Stimulated activated naive CD8-positive, alpha-beta T cell treated with anti-CD3 and anti-CD28 coated beads, Interleukin-15, Interleukin-2, amounts not matched to agents 100 U/mL and 50 U/mL, for 24 hours (primary cell): ENCODE measurements at regions not wholly inside any gene's neighbourhood (a gene's known extent, or its start where the extent isn't known, plus 50 kb on each side); places are given as distances from the start of the nearest gene placed in this dataset.
"Not testable (repeated sequence)": the region's sequence is repeated elsewhere in the genome, so short reads cannot be mapped to it uniquely, and the experiment has no call there.

Experiments used
- ATAC-seq: fragments of 150-1000 bp; cut with Tn5 transposase; one replicate; pipeline ENCODE4 v1.10.0; 2021
- DNase-seq: peaks from one replicate; pipeline ENCODE4 v3.0.0; 2021

GRCh38 chr4:159410076-159410777 is 307.3 kb downstream of the RAPGEF2 start:
- no peak for ATAC-seq
- DNase-seq, result no peak

GRCh38 chr4:159410891-159411290 is 308.0 kb downstream of the RAPGEF2 start:
- ATAC-seq (no peak), DNase-seq (no peak)

- ATAC-seq, result no peak
Measured at GRCh38 chr4:159413306-159413943, 310.5 kb downstream of the RAPGEF2 start.

GRCh38 chr4:159414305-159414704 is 311.4 kb downstream of the RAPGEF2 start:
- ATAC-seq (no peak), DNase-seq (no peak)

More at GRCh38 chr4:159413306-159413943, 310.5 kb downstream of the RAPGEF2 start:
- no peak for DNase-seq

- DNase-seq (no peak), ATAC-seq (no peak)
Measured at GRCh38 chr4:159416073-159416472, 313.2 kb downstream of the RAPGEF2 start.

GRCh38 chr4:159416996-159417395 is 314.1 kb downstream of the RAPGEF2 start:
- DNase-seq (no peak), ATAC-seq (no peak)

- DNase-seq (no peak), ATAC-seq (no peak)
Measured at GRCh38 chr4:159420162-159421057, 317.5 kb downstream of the RAPGEF2 start.

- not testable (repeated sequence) for DNase-seq, ATAC-seq
Measured at GRCh38 chr4:159421058-159421419, 318.2 kb downstream of the RAPGEF2 start.

GRCh38 chr4:159422019-159422418 is 319.1 kb downstream of the RAPGEF2 start:
- ATAC-seq, result no peak
- no peak for DNase-seq

GRCh38 chr4:159422626-159423025 is 319.7 kb downstream of the RAPGEF2 start:
- ATAC-seq (no peak), DNase-seq (no peak)

GRCh38 chr4:159425737-159426305 is 322.9 kb downstream of the RAPGEF2 start:
- DNase-seq (no peak), ATAC-seq (no peak)

GRCh38 chr4:159428293-159428692 is 325.4 kb downstream of the RAPGEF2 start:
- ATAC-seq, result no peak

GRCh38 chr4:159428975-159429692 is 326.3 kb downstream of the RAPGEF2 start:
- ATAC-seq, result no peak
- DNase-seq, result no peak

More at GRCh38 chr4:159428293-159428692, 325.4 kb downstream of the RAPGEF2 start:
- no peak for DNase-seq

GRCh38 chr4:159429693-159430035 is 326.8 kb downstream of the RAPGEF2 start:
- ATAC-seq (no peak), DNase-seq (no peak)

- no peak for DNase-seq
- no peak for ATAC-seq
Measured at GRCh38 chr4:159430896-159431295, 328.0 kb downstream of the RAPGEF2 start.

- ATAC-seq, result no peak
- DNase-seq, result no peak
Measured at GRCh38 chr4:159432436-159432835, 329.6 kb downstream of the RAPGEF2 start.

- ATAC-seq (no peak), DNase-seq (no peak)
Measured at GRCh38 chr4:159433337-159433736, 330.5 kb downstream of the RAPGEF2 start.

- ATAC-seq (no peak), DNase-seq (no peak)
Measured at GRCh38 chr4:159434114-159434870, 331.4 kb downstream of the RAPGEF2 start.

GRCh38 chr4:159434871-159435241 is 332.0 kb downstream of the RAPGEF2 start:
- DNase-seq, result no peak
- ATAC-seq, result no peak

GRCh38 chr4:159435561-159436023 is 332.7 kb downstream of the RAPGEF2 start:
- no peak for ATAC-seq
- DNase-seq, result no peak

- no peak for DNase-seq
Measured at GRCh38 chr4:159443975-159444374, 341.1 kb downstream of the RAPGEF2 start.

More at GRCh38 chr4:159443975-159444374, 341.1 kb downstream of the RAPGEF2 start:
- no peak for ATAC-seq
